OCI-LY3 (cell line): ENCODE measurements at regions not wholly inside any gene's neighbourhood (a gene's known extent, or its start where the extent isn't known, plus 50 kb on each side); places are given as distances from the start of the nearest gene placed in this dataset.
A peak's percentile ranks its signal among the peaks of the same experiment; 100 is the strongest.

ENCODE experiments used
- H2AFZ ChIP-seq: fragments of 200-600, 300-600 bp; shearing (Covaris generic); 2 replicates; pipeline ENCODE4 v1.6.0; 2014; ENCODE audit warnings: antibody characterized with exemption, low read depth, low read length
- H3K27ac ChIP-seq: fragments of 200-600, 300-600 bp; sonication (generic); 2 replicates; pipeline ENCODE4 v1.5.1; 2014; ENCODE audit warnings: mild to moderate bottlenecking, low read length, moderate library complexity, mixed read lengths
- H3K27me3 ChIP-seq: fragments of 200-600, 300-600 bp; sonication (generic); 2 replicates; pipeline ENCODE4 v1.6.1; 2014; ENCODE audit warnings: low read depth, low read length, mixed read lengths
- H3K36me3 ChIP-seq: fragments of 200-600, 300-600 bp; sonication (generic); replicated peaks from 2 replicates; pipeline ENCODE3; 2014; ENCODE audit warnings: low read depth, low read length, mixed read lengths
- H3K4me1 ChIP-seq: fragments of 300-600, 200-600 bp; sonication (generic); 2 replicates; pipeline ENCODE4 v1.6.1; 2014; ENCODE audit warnings: low read length, mixed read lengths
- H3K4me2 ChIP-seq: fragments of 200-600, 300-600 bp; sonication (generic); 2 replicates; pipeline ENCODE4 v1.6.1; 2014; ENCODE audit warnings: low read length, mixed read lengths
- H3K4me3 ChIP-seq: fragments of 300-600, 200-600 bp; sonication (generic); 2 replicates; pipeline ENCODE4 v1.5.1; 2014; ENCODE audit warnings: antibody characterized with exemption, mild to moderate bottlenecking, low read length, moderate library complexity
- H3K79me2 ChIP-seq: fragments of 300-600, 200-600 bp; shearing (Covaris generic); 2 replicates; pipeline ENCODE4 v1.6.1; 2014; ENCODE audit warnings: mild to moderate bottlenecking, low read length, mixed read lengths
- H3K9ac ChIP-seq: fragments of 300-600, 200-600 bp; shearing (Covaris generic); 2 replicates; pipeline ENCODE4 v1.6.0; 2014; ENCODE audit warnings: mild to moderate bottlenecking, low read length, moderate library complexity
- H3K9me3 ChIP-seq: fragments of 200-600, 300-600 bp; shearing (Covaris generic); 2 replicates; pipeline ENCODE4 v1.6.1; 2014; ENCODE audit warnings: low read length, mixed read lengths; ENCODE audit not compliant: insufficient read depth
- H4K20me1 ChIP-seq: fragments of 200-600, 300-600 bp; sonication (generic); 2 replicates; pipeline ENCODE4 v1.6.1; 2016; ENCODE audit warnings: low read length, mixed read lengths; ENCODE audit not compliant: insufficient read depth
- CTCF ChIP-seq: fragments of 200-600, 300-600 bp; sonication (generic); IDR thresholded peaks from 2 replicates; pipeline ENCODE4 v1.5.1; 2014; ENCODE audit warnings: antibody characterized with exemption, low read length, low read depth
- EZH2phosphoT487 ChIP-seq: fragments of 200-600 bp; shearing (Covaris generic); IDR thresholded peaks from 2 replicates; pipeline ENCODE4 v1.6.1; 2018; ENCODE audit warnings: antibody characterized with exemption, mixed run types, low read depth

GRCh38 chr15:56788359-56788758 is 55.0 kb upstream of the ZNF280D start:
- no peak overlapping the region for H3K4me2 ChIP-seq
- no peaks in the 10 kb centered on the region for H4K20me1 ChIP-seq
- TF ChIP-seq EZH2phosphoT487 = no peak
- no peak for TF ChIP-seq CTCF
- no peaks in the 10 kb centered on the region for H3K79me2 ChIP-seq
- no peak overlapping the region for H2AFZ ChIP-seq
- H3K4me1 ChIP-seq = peaks cover 13% of the 10 kb centered on the region
- H3K27ac ChIP-seq = no peak overlapping the region
- H3K9ac ChIP-seq = no peak overlapping the region
- H3K9me3 ChIP-seq = no peaks in the 10 kb centered on the region; the same call in 1 of the 2 replicates
- no peak overlapping the region for H3K4me3 ChIP-seq
- no peaks in the 10 kb centered on the region for H3K36me3 ChIP-seq
- H3K27me3 ChIP-seq = no peaks in the 10 kb centered on the region

DNA sequence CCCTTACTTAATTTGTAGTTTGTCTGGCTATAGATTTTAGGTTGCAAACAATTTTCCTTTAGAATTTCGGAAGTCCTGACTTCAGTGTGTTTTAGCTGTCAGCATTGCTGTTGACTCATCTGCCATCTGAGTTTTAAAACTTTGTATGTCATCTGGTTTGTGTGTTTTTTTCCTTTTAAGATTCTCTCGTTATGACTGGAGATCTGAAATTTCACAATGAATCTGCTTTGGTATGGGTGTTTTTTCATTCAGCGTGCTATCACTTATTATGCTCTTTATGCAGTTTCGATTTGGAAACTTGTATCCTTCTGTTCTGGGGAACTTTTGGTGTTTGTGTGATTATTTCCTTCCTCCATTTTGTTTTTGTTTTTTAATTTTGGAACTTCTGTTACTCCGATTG is 53.7 kb upstream of the ZNF280D start:
- TF ChIP-seq CTCF = no peak
- no peak for TF ChIP-seq EZH2phosphoT487
- Histone ChIP-seq H3K4me2 (peak overlapping the region; percentile 53), H3K79me2 (no peaks in the 10 kb centered on the region), H4K20me1 (no peaks in the 10 kb centered on the region), H3K4me1 (peaks cover 13% of the 10 kb centered on the region), H3K27ac (peak overlapping the region; percentile 46), H3K36me3 (no peaks in the 10 kb centered on the region), H3K27me3 (no peaks in the 10 kb centered on the region), H3K9me3 (no peaks in the 10 kb centered on the region; the same call in 1 of the 2 replicates), H3K9ac (no peak overlapping the region), H2AFZ (0 out of 2 replicates have a peak overlapping the region, but pooled peaks have one; percentile 0), H3K4me3 (peak overlapping the region; percentile 21; the same call in 1 of the 2 replicates)

GRCh38 chr15:56783857-56784661 is 50.8 kb upstream of the ZNF280D start:
- Histone ChIP-seq H3K4me2 (no peak overlapping the region), H3K27ac (no peak overlapping the region), H4K20me1 (no peaks in the 10 kb centered on the region), H3K36me3 (no peaks in the 10 kb centered on the region), H3K27me3 (no peaks in the 10 kb centered on the region), H2AFZ (no peak overlapping the region), H3K4me1 (peaks cover 13% of the 10 kb centered on the region), H3K9me3 (no peaks in the 10 kb centered on the region; the same call in 1 of the 2 replicates), H3K4me3 (no peak overlapping the region), H3K9ac (no peak overlapping the region), H3K79me2 (no peaks in the 10 kb centered on the region)
- TF ChIP-seq CTCF = no peak
- no peak for TF ChIP-seq EZH2phosphoT487

DNA sequence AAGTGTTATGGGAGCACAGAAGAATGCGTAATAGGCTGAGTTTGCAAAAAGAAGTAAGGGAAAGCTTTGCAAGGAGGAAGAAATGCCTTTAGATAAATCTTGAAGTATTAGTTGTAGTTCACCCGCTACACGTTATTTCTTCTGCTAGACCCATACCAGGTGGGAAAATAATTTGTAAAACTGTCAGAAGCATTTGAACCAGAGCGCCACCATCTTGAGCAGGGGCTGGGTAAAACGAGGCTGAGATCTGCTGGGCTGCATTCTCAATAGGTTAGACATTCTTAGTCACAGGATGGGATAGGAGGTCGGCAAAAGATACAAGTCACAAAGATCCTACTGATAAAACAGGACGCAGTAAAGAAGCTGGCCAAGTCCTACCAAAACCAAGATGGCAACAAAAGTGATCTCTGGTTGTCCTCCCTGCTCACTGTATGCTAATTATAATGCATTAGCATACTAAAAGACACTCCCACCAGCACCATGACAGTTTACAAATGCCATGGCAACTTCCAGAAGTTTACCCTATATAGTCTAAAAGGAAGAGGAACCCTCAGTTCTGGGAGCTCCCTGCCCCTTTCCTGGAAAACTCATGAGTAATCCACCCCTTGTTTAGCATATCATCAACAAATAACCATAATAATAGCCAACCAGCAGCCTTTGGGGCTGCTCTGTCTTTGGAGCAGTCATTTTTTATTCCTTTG is 50.0 kb upstream of the ZNF280D start:
- no peak overlapping the region for H3K9ac ChIP-seq
- no peak overlapping the region for H3K4me2 ChIP-seq
- H2AFZ ChIP-seq = no peak overlapping the region; the same call in 1 of the 2 replicates
- no peak overlapping the region for H3K4me3 ChIP-seq
- no peaks in the 10 kb centered on the region for H3K79me2 ChIP-seq
- TF ChIP-seq CTCF (no peak), EZH2phosphoT487 (no peak)
- no peak overlapping the region for H3K27ac ChIP-seq
- peaks cover 13% of the 10 kb centered on the region for H3K4me1 ChIP-seq
- H3K27me3 ChIP-seq = no peaks in the 10 kb centered on the region
- no peaks in the 10 kb centered on the region for H3K9me3 ChIP-seq
- H3K36me3 ChIP-seq = no peaks in the 10 kb centered on the region
- H4K20me1 ChIP-seq = no peaks in the 10 kb centered on the region
